Peyer's patch (tissue), 4 donors: ENCODE measurements at regions not wholly inside any gene's neighbourhood (a gene's known extent, or its start where the extent isn't known, plus 50 kb on each side); places are given as distances from the start of the nearest gene placed in this dataset.
"Not testable (repeated sequence)": the region's sequence is repeated elsewhere in the genome, so short reads cannot be mapped to it uniquely, and the experiment has no call there.

Source experiments
- DNase-seq, 3 donors: peaks; one replicate each; pipeline ENCODE4 v3.0.0-alpha.2; 2017 to 2019
- H3K27ac ChIP-seq, 4 donors: fragments of 200-600 bp; sonication (generic); one replicate each; pipeline ENCODE4 v1.5.1; 2016 to 2019
- H3K27me3 ChIP-seq, 2 donors: fragments of 200-600 bp; sonication (generic); one replicate each; pipeline ENCODE4 v1.5.1; 2019
- H3K36me3 ChIP-seq, 3 donors: fragments of 200-600 bp; sonication (generic); one replicate each; pipeline ENCODE4 v1.5.1; 2016 to 2019
- H3K4me1 ChIP-seq, 4 donors: fragments of 200-600 bp; sonication (generic); one replicate each; pipeline ENCODE4 v1.5.1; 2016 to 2019
- H3K4me3 ChIP-seq, 4 donors: fragments of 200-600 bp; sonication (generic); 1 replicate in 3 of 4; 2 replicates in 1 of 4; pipeline ENCODE4 v1.5.1; 2016 to 2019; ENCODE audit warnings: mild to moderate bottlenecking in 1 of 4
- H3K9me3 ChIP-seq, 4 donors: fragments of 200-600 bp; sonication (generic); one replicate each; pipeline ENCODE4 v1.5.1; 2016 to 2019; ENCODE audit warnings: mild to moderate bottlenecking in 1 of 4
- CTCF ChIP-seq, 6 experiments: fragments of 450-650 bp in 4 of 6; fragments of 200-600 bp in 2 of 6; sonication (generic) in 1 of 6; IDR thresholded peaks; one replicate each; pipeline ENCODE4 v1.5.1; 2017 to 2019; ENCODE audit warnings: antibody characterized with exemption in 6 of 6, mild to moderate bottlenecking in 3 of 6, moderate library complexity in 1 of 6
- POLR2A ChIP-seq, 2 donors: fragments of 450-650 bp; IDR thresholded peaks; one replicate each; pipeline ENCODE4 v1.5.1; 2017; ENCODE audit warnings: antibody characterized with exemption in 2 of 2, mild to moderate bottlenecking in 2 of 2, moderate library complexity in 2 of 2

- no peaks in the 10 kb centered on the region for H3K36me3 ChIP-seq
- no peak overlapping the region for H3K27ac ChIP-seq
- H3K4me1 ChIP-seq: peaks cover 0 to 30% (median 0%) of the 10 kb centered on the region in 4 donors
- H3K9me3 ChIP-seq: no peaks in the 10 kb centered on the region
- TF ChIP-seq POLR2A (IDR thresholded peaks at IDR 0.05) (no peak), CTCF (IDR thresholded peaks at IDR 0.05) (no peak)
- no peak overlapping the region for H3K4me3 ChIP-seq
- no peaks in the 10 kb centered on the region for H3K27me3 ChIP-seq
- no peak for DNase-seq
These were observed 435.9 kb downstream of the CD83 start for GRCh38 chr6:14553515-14553914.

GRCh38 chr6:14555804-14556203 lies 438.2 kb downstream of the CD83 start:
- Histone ChIP-seq H3K27ac (peak overlapping the region in 3 of 4 donors; percentile 18 to 83 (median 71)), H3K27me3 (no peaks in the 10 kb centered on the region), H3K4me1 (peaks cover 0 to 25% (median 0%) of the 10 kb centered on the region in 4 donors), H3K36me3 (no peaks in the 10 kb centered on the region), H3K9me3 (no peaks in the 10 kb centered on the region), H3K4me3 (no peak overlapping the region)
- peak in 1 of 2 donors; percentile 40 for TF ChIP-seq POLR2A (IDR thresholded peaks at IDR 0.05)
- TF ChIP-seq CTCF (IDR thresholded peaks at IDR 0.05): no peak
- DNase-seq: peak in 2 of 3 donors; percentile 61 to 84

- no peak for DNase-seq
- H3K9me3 ChIP-seq: no peaks in the 10 kb centered on the region
These were observed 442.4 kb downstream of the CD83 start for GRCh38 chr6:14559746-14560536.

GRCh38 chr6:14561563-14561962 lies 444.0 kb downstream of the CD83 start:
- H3K36me3 ChIP-seq, H3K9me3 ChIP-seq, H3K27ac ChIP-seq, H3K27me3 ChIP-seq, DNase-seq, H3K4me3 ChIP-seq, H3K4me1 ChIP-seq: not testable (repeated sequence)

More at GRCh38 chr6:14559746-14560536, 442.4 kb downstream of the CD83 start:
- Histone ChIP-seq H3K4me3 (no peak overlapping the region), H3K36me3 (no peaks in the 10 kb centered on the region), H3K4me1 (peaks cover 0 to 18% (median 0%) of the 10 kb centered on the region in 4 donors), H3K27me3 (no peaks in the 10 kb centered on the region), H3K27ac (peak overlapping the region in 2 of 4 donors; percentile 58 to 79)
- TF ChIP-seq POLR2A (IDR thresholded peaks at IDR 0.05) (peak in 1 of 2 donors; percentile 28), CTCF (IDR thresholded peaks at IDR 0.05) (no peak)

- no peaks in the 10 kb centered on the region for H3K27me3 ChIP-seq
- no peaks in the 10 kb centered on the region for H3K4me1 ChIP-seq
- no peak for DNase-seq
- no peak for TF ChIP-seq CTCF (IDR thresholded peaks at IDR 0.05)
- TF ChIP-seq POLR2A (IDR thresholded peaks at IDR 0.05): no peak
- no peaks in the 10 kb centered on the region for H3K36me3 ChIP-seq
- no peak overlapping the region for H3K4me3 ChIP-seq
- no peak overlapping the region for H3K27ac ChIP-seq
- no peaks in the 10 kb centered on the region for H3K9me3 ChIP-seq
These were observed 450.3 kb downstream of the CD83 start for GRCh38 chr6:14567842-14568241.

- Histone ChIP-seq H3K9me3 (no peaks in the 10 kb centered on the region), H3K4me3 (no peak overlapping the region), H3K36me3 (no peaks in the 10 kb centered on the region), H3K4me1 (no peaks in the 10 kb centered on the region), H3K27me3 (no peaks in the 10 kb centered on the region), H3K27ac (no peak overlapping the region)
- DNase-seq: no peak
- no peak for TF ChIP-seq CTCF (IDR thresholded peaks at IDR 0.05)
- TF ChIP-seq POLR2A (IDR thresholded peaks at IDR 0.05): no peak
These were observed 451.8 kb downstream of the CD83 start for GRCh38 chr6:14569394-14569793.

GRCh38 chr6:14569874-14570273 lies 452.3 kb downstream of the CD83 start:
- not testable (repeated sequence) for H3K4me3 ChIP-seq, H3K4me1 ChIP-seq, H3K27ac ChIP-seq, DNase-seq, H3K36me3 ChIP-seq, H3K27me3 ChIP-seq, H3K9me3 ChIP-seq
